IMR-90 (cell line): ENCODE measurements at regions not wholly inside any gene's neighbourhood (a gene's known extent, or its start where the extent isn't known, plus 50 kb on each side); places are given as distances from the start of the nearest gene placed in this dataset.

Experiments
- ATAC-seq: fragments of 200-7000 bp; cut with Tn5 transposase; 2 replicates; pipeline ENCODE4 v1.9.1; 2020; ENCODE audit warnings: low read depth, mild to moderate bottlenecking, moderate library complexity
- BruUV-seq: library from RNA; stranded (reverse); fragments of 400-500 nt; replicated peaks from 2 replicates; lab custom pipeline; 2021; lab: Mats Ljungman, UMichigan
- CTCF ChIA-PET: fragments of 300-600 bp; formaldehyde crosslinking; extraction: SDS; loops from one replicate; lab custom pipeline; 2021; ENCODE audit warnings: antibody characterized with exemption; lab: Yijun Ruan, JAX
- POLR2A ChIA-PET: fragments of 300-600 bp; sonication (Branson Sonifier 250); formaldehyde crosslinking; loops from one replicate; lab custom pipeline; 2022; ENCODE audit warnings: antibody characterized with exemption; ENCODE audit not compliant: unreplicated experiment; lab: Charles Lee
- DNase-seq: peaks from one replicate; pipeline ENCODE4 v3.0.0; 2013
- H2AFZ ChIP-seq: replicated peaks from 2 replicates; pipeline ENCODE3; 2013; ENCODE audit warnings: low read length, mild to moderate bottlenecking; ENCODE audit not compliant: poor library complexity
- H2AK5ac ChIP-seq: 2 replicates; pipeline ENCODE4 v1.6.1; 2013; ENCODE audit warnings: low read depth, low read length, inconsistent platforms
- H2AK9ac ChIP-seq: replicated peaks from 2 replicates; pipeline ENCODE3; 2013; ENCODE audit warnings: mild to moderate bottlenecking, low read depth, low read length, moderate library complexity; ENCODE audit not compliant: poor library complexity
- H2BK120ac ChIP-seq: 2 replicates; pipeline ENCODE4 v1.6.1; 2013; ENCODE audit warnings: low read depth, low read length, inconsistent platforms
- H2BK15ac ChIP-seq: 3 replicates; pipeline ENCODE4 v1.6.1; 2013; ENCODE audit warnings: low read depth, low read length, inconsistent platforms
- H2BK20ac ChIP-seq: 2 replicates; pipeline ENCODE4 v1.6.1; 2013; ENCODE audit warnings: low read depth, mild to moderate bottlenecking, inconsistent platforms, low read length, moderate library complexity
- H2BK5ac ChIP-seq: 2 replicates; pipeline ENCODE4 v1.6.1; 2013; ENCODE audit warnings: mild to moderate bottlenecking, low read depth, low read length, inconsistent platforms; ENCODE audit not compliant: poor library complexity, severe bottlenecking
- H3K14ac ChIP-seq: replicated peaks from 2 replicates; pipeline ENCODE4 v1.6.1; 2013; ENCODE audit warnings: low read depth, low read length, inconsistent platforms
- H3K18ac ChIP-seq: 2 replicates; pipeline ENCODE4 v1.6.1; 2013; ENCODE audit warnings: low read depth, low read length, control low read depth
- H3K23ac ChIP-seq: 2 replicates; pipeline ENCODE4 v1.6.1; 2013; ENCODE audit warnings: low read depth, low read length, inconsistent platforms
- H3K27ac ChIP-seq: 2 replicates; pipeline ENCODE4 v1.5.1; 2013; ENCODE audit warnings: mild to moderate bottlenecking, control low read depth, low read length; ENCODE audit not compliant: insufficient read depth
- H3K27me3 ChIP-seq: 2 replicates; pipeline ENCODE4 v1.6.1; 2013; ENCODE audit warnings: low read length; ENCODE audit not compliant: control insufficient read depth, insufficient read depth
- H3K36me3 ChIP-seq: 2 replicates; pipeline ENCODE4 v1.6.1; 2013; ENCODE audit warnings: low read length, mixed read lengths; ENCODE audit not compliant: control insufficient read depth, insufficient read depth
- H3K4ac ChIP-seq: 2 replicates; pipeline ENCODE4 v1.6.1; 2013; ENCODE audit warnings: low read depth, low read length, inconsistent platforms
- H3K4me1 ChIP-seq: 2 replicates; pipeline ENCODE4 v1.6.1; 2013; ENCODE audit warnings: low read length, mixed read lengths; ENCODE audit not compliant: control insufficient read depth, insufficient read depth
- H3K4me2 ChIP-seq: 2 replicates; pipeline ENCODE4 v1.6.1; 2013; ENCODE audit warnings: low read depth, mild to moderate bottlenecking, control low read depth, low read length, moderate library complexity
- H3K4me3 ChIP-seq: 2 replicates; pipeline ENCODE4 v1.5.1; 2013; ENCODE audit warnings: low read depth, mild to moderate bottlenecking, control low read depth, low read length, moderate library complexity; ENCODE audit not compliant: insufficient read depth
- H3K56ac ChIP-seq: 2 replicates; pipeline ENCODE4 v1.6.1; 2013; ENCODE audit warnings: low read length, inconsistent platforms; ENCODE audit not compliant: insufficient read depth; ENCODE audit errors: extremely low read depth
- H3K79me1 ChIP-seq, 2 experiments: 2 replicates each; pipeline ENCODE4 v1.6.1; 2013; ENCODE audit warnings: low read length in 2 of 2, inconsistent platforms in 1 of 2, low read depth in 1 of 2
- H3K9ac ChIP-seq: 2 replicates; pipeline ENCODE4 v1.6.1; 2013; ENCODE audit warnings: low read depth, low read length, control low read depth
- H3K9me1 ChIP-seq: 2 replicates; pipeline ENCODE4 v1.6.1; 2013; ENCODE audit warnings: low read length, inconsistent platforms; ENCODE audit not compliant: insufficient read depth
- H3K9me3 ChIP-seq: 2 replicates; pipeline ENCODE4 v1.6.1; 2013; ENCODE audit warnings: low read length; ENCODE audit not compliant: control insufficient read depth, insufficient read depth
- H4K20me1 ChIP-seq: 2 replicates; pipeline ENCODE4 v1.6.1; 2013; ENCODE audit warnings: low read length, inconsistent platforms; ENCODE audit not compliant: insufficient read depth
- H4K5ac ChIP-seq: 2 replicates; pipeline ENCODE4 v1.6.1; 2013; ENCODE audit warnings: mild to moderate bottlenecking, low read depth, low read length, control low read depth
- H4K8ac ChIP-seq, 2 experiments: 2 replicates each; pipeline ENCODE4 v1.6.1; 2013; ENCODE audit warnings: low read depth in 2 of 2, low read length in 2 of 2, control low read depth in 1 of 2, inconsistent platforms in 1 of 2
- H4K91ac ChIP-seq: 2 replicates; pipeline ENCODE4 v1.6.1; 2013; ENCODE audit warnings: low read depth, low read length, inconsistent platforms; ENCODE audit not compliant: insufficient read depth
- BHLHE40 ChIP-seq: fragments of 150-350 bp; IDR thresholded peaks from 2 replicates; pipeline ENCODE4 v1.6.1; 2016; ENCODE audit warnings: mild to moderate bottlenecking, low read depth, low read length
- CEBPB ChIP-seq: IDR thresholded peaks from 2 replicates; pipeline ENCODE4 v1.6.1; 2012; ENCODE audit warnings: low read depth, low read length, improper control_type of control experiment
- CHD1 ChIP-seq: IDR thresholded peaks from 2 replicates; pipeline ENCODE4 v1.6.1; 2012; ENCODE audit warnings: low read depth, low read length, improper control_type of control experiment
- MAFK ChIP-seq: IDR thresholded peaks from 2 replicates; pipeline ENCODE4 v1.6.1; 2012; ENCODE audit warnings: low read depth, low read length, improper control_type of control experiment
- MXI1 ChIP-seq: IDR thresholded peaks from 2 replicates; pipeline ENCODE4 v1.6.1; 2012; ENCODE audit warnings: low read depth, mild to moderate bottlenecking, low read length, moderate library complexity, borderline replicate concordance
- NFE2L2 ChIP-seq: fragments of 150-350 bp; IDR thresholded peaks from 2 replicates; pipeline ENCODE4 v1.6.1; 2016; ENCODE audit warnings: low read depth, mild to moderate bottlenecking, low read length
- RAD21 ChIP-seq: IDR thresholded peaks from 2 replicates; pipeline ENCODE4 v1.6.1; 2012; ENCODE audit warnings: low read length, improper control_type of control experiment
- RCOR1 ChIP-seq: IDR thresholded peaks from 2 replicates; pipeline ENCODE4 v1.6.1; 2012; ENCODE audit warnings: mild to moderate bottlenecking, low read length, improper control_type of control experiment; ENCODE audit not compliant: insufficient replicate concordance
- RFX5 ChIP-seq: IDR thresholded peaks from 2 replicates; pipeline ENCODE4 v1.8.0; 2012; ENCODE audit warnings: low read depth, mild to moderate bottlenecking, low read length, moderate library complexity
- WGBS, 2 experiments: methylation state at CpG; one replicate each; pipeline versions ENCODE4 v1.1.5 to v1.1.7; 2013; ENCODE audit warnings: missing lambda C conversion rate in 2 of 2; ENCODE audit not compliant: insufficient read length in 1 of 2; ENCODE audit errors: extremely low coverage in 2 of 2; 5-methylcytosine and 5-hydroxymethylcytosine counted together
- dilution Hi-C: fragments of 300-500 bp; cut with HindIII; formaldehyde crosslinking; loops from one replicate; pipeline ENCODE4 v1.14.3; 2018; ENCODE audit warnings: low sequenced_read_pairs; ENCODE audit not compliant: unreplicated experiment
- in situ Hi-C: fragments of 300-500 bp; cut with MboI; formaldehyde crosslinking; loops from 3 replicates; pipeline ENCODE4 v1.14.3; 2019; ENCODE audit warnings: low sequenced_read_pairs, inconsistent platforms, mixed read lengths
- intact Hi-C: fragments of 100-400 bp; cut with micrococcal nuclease; formaldehyde crosslinking; loops from 2 replicates; pipeline ENCODE4 v1.10.0; 2022
- TF ChIP-seq, protein P1 (sequence below): conservative IDR thresholded peaks from 2 replicates; pipeline ENCODE4 v1.5.1; 2012; ENCODE audit warnings: mild to moderate bottlenecking, low read depth, low read length, improper control_type of control experiment
- TF ChIP-seq, protein P2 (sequence below): fragments of 150-350 bp; IDR thresholded peaks from 2 replicates; pipeline ENCODE4 v1.6.1; 2016; ENCODE audit warnings: low read depth, mild to moderate bottlenecking, low read length, moderate library complexity, borderline replicate concordance
- TF ChIP-seq, protein P3 (sequence below): fragments of 150-350 bp; IDR thresholded peaks from 2 replicates; pipeline ENCODE4 v1.6.1; 2017; ENCODE audit warnings: mild to moderate bottlenecking, antibody characterized with exemption, low read length, low read depth

DNA sequence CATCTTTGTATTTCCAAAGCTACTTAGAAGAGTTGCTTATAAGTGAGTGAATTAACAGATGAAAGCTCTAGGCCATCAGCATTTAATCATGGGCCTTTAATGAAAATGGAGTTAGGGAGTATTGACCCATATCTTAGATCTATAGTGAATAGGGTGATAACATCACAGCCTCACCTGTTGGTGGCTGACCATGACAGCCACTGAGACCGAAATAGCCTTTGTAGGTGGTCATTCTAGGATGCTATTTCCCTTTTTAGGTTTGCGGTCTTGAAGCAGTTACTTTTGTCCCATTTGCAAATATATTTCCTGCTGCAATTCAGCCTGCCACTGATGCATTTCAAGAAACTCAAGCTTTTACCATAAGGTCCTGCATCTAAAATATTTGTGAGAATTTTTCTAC, 410.1 kb upstream of the LYPLAL1 start:
- no peak overlapping the region for H4K8ac ChIP-seq
- no peaks in the 10 kb centered on the region for H3K9me3 ChIP-seq
- in situ Hi-C loops: no loop called here
- H2BK15ac ChIP-seq: no peak overlapping the region
- H3K27me3 ChIP-seq: no peaks in the 10 kb centered on the region
- dilution Hi-C loops: no loop called here
- no peak overlapping the region for H3K56ac ChIP-seq
- H4K5ac ChIP-seq: no peak overlapping the region
- TF ChIP-seq RCOR1 (no peak), RFX5 (no peak), NFE2L2 (no peak), MXI1 (no peak), CHD1 (no peak), RAD21 (no peak), MAFK (no peak), CEBPB (no peak), BHLHE40 (no peak)
- TF ChIP-seq, protein P1, sequence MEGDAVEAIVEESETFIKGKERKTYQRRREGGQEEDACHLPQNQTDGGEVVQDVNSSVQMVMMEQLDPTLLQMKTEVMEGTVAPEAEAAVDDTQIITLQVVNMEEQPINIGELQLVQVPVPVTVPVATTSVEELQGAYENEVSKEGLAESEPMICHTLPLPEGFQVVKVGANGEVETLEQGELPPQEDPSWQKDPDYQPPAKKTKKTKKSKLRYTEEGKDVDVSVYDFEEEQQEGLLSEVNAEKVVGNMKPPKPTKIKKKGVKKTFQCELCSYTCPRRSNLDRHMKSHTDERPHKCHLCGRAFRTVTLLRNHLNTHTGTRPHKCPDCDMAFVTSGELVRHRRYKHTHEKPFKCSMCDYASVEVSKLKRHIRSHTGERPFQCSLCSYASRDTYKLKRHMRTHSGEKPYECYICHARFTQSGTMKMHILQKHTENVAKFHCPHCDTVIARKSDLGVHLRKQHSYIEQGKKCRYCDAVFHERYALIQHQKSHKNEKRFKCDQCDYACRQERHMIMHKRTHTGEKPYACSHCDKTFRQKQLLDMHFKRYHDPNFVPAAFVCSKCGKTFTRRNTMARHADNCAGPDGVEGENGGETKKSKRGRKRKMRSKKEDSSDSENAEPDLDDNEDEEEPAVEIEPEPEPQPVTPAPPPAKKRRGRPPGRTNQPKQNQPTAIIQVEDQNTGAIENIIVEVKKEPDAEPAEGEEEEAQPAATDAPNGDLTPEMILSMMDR: no peak
- TF ChIP-seq, protein P2, sequence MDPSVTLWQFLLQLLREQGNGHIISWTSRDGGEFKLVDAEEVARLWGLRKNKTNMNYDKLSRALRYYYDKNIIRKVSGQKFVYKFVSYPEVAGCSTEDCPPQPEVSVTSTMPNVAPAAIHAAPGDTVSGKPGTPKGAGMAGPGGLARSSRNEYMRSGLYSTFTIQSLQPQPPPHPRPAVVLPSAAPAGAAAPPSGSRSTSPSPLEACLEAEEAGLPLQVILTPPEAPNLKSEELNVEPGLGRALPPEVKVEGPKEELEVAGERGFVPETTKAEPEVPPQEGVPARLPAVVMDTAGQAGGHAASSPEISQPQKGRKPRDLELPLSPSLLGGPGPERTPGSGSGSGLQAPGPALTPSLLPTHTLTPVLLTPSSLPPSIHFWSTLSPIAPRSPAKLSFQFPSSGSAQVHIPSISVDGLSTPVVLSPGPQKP: no peak
- TF ChIP-seq, protein P3, sequence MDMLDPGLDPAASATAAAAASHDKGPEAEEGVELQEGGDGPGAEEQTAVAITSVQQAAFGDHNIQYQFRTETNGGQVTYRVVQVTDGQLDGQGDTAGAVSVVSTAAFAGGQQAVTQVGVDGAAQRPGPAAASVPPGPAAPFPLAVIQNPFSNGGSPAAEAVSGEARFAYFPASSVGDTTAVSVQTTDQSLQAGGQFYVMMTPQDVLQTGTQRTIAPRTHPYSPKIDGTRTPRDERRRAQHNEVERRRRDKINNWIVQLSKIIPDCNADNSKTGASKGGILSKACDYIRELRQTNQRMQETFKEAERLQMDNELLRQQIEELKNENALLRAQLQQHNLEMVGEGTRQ: no peak
- H4K20me1 ChIP-seq: no peaks in the 10 kb centered on the region
- no peak overlapping the region for H2AFZ ChIP-seq
- no peaks in the 10 kb centered on the region for H3K36me3 ChIP-seq
- no CpG with 5 or more reads among the region's 2 CpGs for whole genome bisulfite sequencing, 2 experiments
- no peaks in the 10 kb centered on the region for H3K9me1 ChIP-seq
- H2BK20ac ChIP-seq: no peak overlapping the region
- H3K79me1 ChIP-seq: no peaks in the 10 kb centered on the region
- H3K4ac ChIP-seq: no peak overlapping the region
- H3K4me2 ChIP-seq: no peak overlapping the region
- ChIA-PET POLR2A (no interaction called here), CTCF (no interaction called here)
- no peak for DNase-seq
- no peak overlapping the region for H3K4me3 ChIP-seq
- H3K9ac ChIP-seq: no peak overlapping the region
- H3K27ac ChIP-seq: no peak overlapping the region
- no peak overlapping the region for H2AK5ac ChIP-seq
- H3K18ac ChIP-seq: no peak overlapping the region
- no peak overlapping the region for H2BK120ac ChIP-seq
- no peak overlapping the region for H2BK5ac ChIP-seq
- ATAC-seq: no peak
- H3K14ac ChIP-seq: no peak overlapping the region
- no TSS peak for BruUV-seq
- peaks cover 6% of the 10 kb centered on the region for H3K4me1 ChIP-seq
- intact Hi-C loops: no loop called here
- H2AK9ac ChIP-seq: no peak overlapping the region
- H3K23ac ChIP-seq: no peak overlapping the region
- no peak overlapping the region for H4K91ac ChIP-seq
